ENCODE measurements at regions not wholly inside any gene's neighbourhood (a gene's known extent, or its start where the extent isn't known, plus 50 kb on each side); places are given as distances from the start of the nearest gene placed in this dataset.

- TF ChIP-seq USF2 (IDR thresholded peaks at IDR 0.05; ENCODE audit: borderline replicate concordance, low read depth, low read length) (no peak), POLR2AphosphoS5 (IDR thresholded peaks at IDR 0.05; ENCODE audit: low read depth, low read length) (no peak)
Observed at GRCh38 chr11:128105511-128105910, 481.8 kb downstream of the ETS1 start (continued).

GRCh38 chr11:128103278-128103873 lies 484.0 kb downstream of the ETS1 start:
- Histone ChIP-seq H3K4me3 (ENCODE audit: low read depth in 2 of 2, low read length in 1 of 2) (no peak overlapping the region), H3K27ac (ENCODE audit: low read depth in 2 of 2, low read length in 1 of 2) (no peak overlapping the region), H3K4me2 (no peak overlapping the region), H4K20me1 (ENCODE audit: insufficient read depth) (no peaks in the 10 kb centered on the region), H3F3A (replicated peaks; ENCODE audit: insufficient read depth) (no peaks in the 10 kb centered on the region), H2AFZ (ENCODE audit: low read depth) (no peak overlapping the region), H3K9me3 (no peaks in the 10 kb centered on the region), H3K9me2 (no peaks in the 10 kb centered on the region), H3K36me3 (replicated peaks in 1 of 2; ENCODE audit: control insufficient read depth in 1 of 2, insufficient read depth in 2 of 2, low read length in 1 of 2) (no peaks in the 10 kb centered on the region), H3K79me2 (ENCODE audit: insufficient read depth) (no peaks in the 10 kb centered on the region), H3K9ac (no peak overlapping the region), H3K27me3 (ENCODE audit: insufficient read depth) (no peaks in the 10 kb centered on the region), H3K4me1 (ENCODE audit: control insufficient read depth in 1 of 2, insufficient read depth in 2 of 2, low read depth in 1 of 2, low read length in 1 of 2) (no peaks in the 10 kb centered on the region)
- ChIA-PET POLR2A (no interaction called here), CTCF (interaction anchor here (2.3 kb wide), 1 partner anchor 54 kb away, joined by 6 read pairs; no protein-coding TSS in a partner anchor)
- no peak for DNase-seq
- 39% methylated on average over 4 of the region's 4 CpGs for WGBS (ENCODE audit: low lambda C conversion rate)
- TF ChIP-seq MXI1 (IDR thresholded peaks at IDR 0.05; ENCODE audit: low read depth, low read length) = no peak
- TF ChIP-seq RXRA (IDR thresholded peaks at IDR 0.05; ENCODE audit: borderline replicate concordance, low read depth) = no peak
- TF ChIP-seq USF2 (IDR thresholded peaks at IDR 0.05; ENCODE audit: borderline replicate concordance, low read depth, low read length) = no peak
- TF ChIP-seq SMC3 (IDR thresholded peaks at IDR 0.05; ENCODE audit: low read depth, low read length) = no peak
- TF ChIP-seq GATA2 (CRISPR knock-in tag; IDR thresholded peaks at IDR 0.05) = no peak
- no peak for TF ChIP-seq USF1 (IDR thresholded peaks at IDR 0.05; ENCODE audit: borderline replicate concordance, low read depth)
- no peak for TF ChIP-seq FOSL2 (IDR thresholded peaks at IDR 0.05; ENCODE audit: borderline replicate concordance, low read depth)
- TF ChIP-seq EP300 (IDR thresholded peaks at IDR 0.05; ENCODE audit: borderline replicate concordance in 1 of 2, low read depth in 1 of 2, low read length in 1 of 2) = no peak
- no peak for TF ChIP-seq IRF3 (IDR thresholded peaks at IDR 0.05; ENCODE audit: low read depth, low read length)
- no peak for TF ChIP-seq NRF1 (IDR thresholded peaks at IDR 0.05; ENCODE audit: low read depth, low read length)
- TF ChIP-seq ELF1 (IDR thresholded peaks at IDR 0.05) = no peak
- no peak for TF ChIP-seq NFIC (IDR thresholded peaks at IDR 0.05; ENCODE audit: borderline replicate concordance)

Data from SK-N-SH (cell line).